HG02588 (cell line): ENCODE measurements at regions not wholly inside any gene's neighbourhood (a gene's known extent, or its start where the extent isn't known, plus 50 kb on each side); places are given as distances from the start of the nearest gene placed in this dataset.

Source experiments
- ATAC-seq: cut with Tn5 transposase; IDR thresholded peaks from one replicate; pipeline ENCODE4 v1.9.1; 2021; ENCODE audit warnings: mild to moderate bottlenecking, moderate library complexity; ENCODE audit not compliant: unreplicated experiment

DNA sequence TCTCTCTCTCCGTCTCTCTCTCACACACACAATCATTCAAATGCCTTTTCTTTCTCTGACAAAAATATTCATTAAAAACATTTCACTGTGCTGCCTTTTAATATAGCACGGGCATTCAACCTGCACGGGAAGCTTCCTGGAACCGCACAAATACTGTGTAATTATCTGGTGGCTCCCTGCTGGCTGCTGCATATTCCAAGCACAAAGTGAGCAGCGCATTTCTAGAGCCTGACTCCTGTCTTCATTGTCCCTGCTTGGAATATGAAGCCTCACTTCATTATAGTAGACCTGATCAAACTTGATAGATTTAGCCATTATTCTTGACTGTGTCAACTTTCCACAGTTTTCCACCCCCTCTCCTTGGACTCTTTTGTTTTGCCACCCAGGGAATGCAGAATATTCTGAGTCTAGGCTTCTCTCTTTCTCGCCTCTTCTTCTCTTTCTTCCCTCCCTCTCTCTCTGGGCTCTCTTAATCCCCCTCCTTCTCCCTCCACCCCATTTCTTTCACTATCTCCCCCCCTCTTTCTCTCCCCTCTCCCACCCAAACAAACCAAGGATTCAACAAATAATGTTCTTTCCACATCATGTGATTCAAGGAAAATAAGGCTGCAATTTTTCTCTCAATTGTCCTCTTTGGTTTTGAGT, 672.1 kb upstream of the FANCL start:
- no peak for ATAC-seq

DNA sequence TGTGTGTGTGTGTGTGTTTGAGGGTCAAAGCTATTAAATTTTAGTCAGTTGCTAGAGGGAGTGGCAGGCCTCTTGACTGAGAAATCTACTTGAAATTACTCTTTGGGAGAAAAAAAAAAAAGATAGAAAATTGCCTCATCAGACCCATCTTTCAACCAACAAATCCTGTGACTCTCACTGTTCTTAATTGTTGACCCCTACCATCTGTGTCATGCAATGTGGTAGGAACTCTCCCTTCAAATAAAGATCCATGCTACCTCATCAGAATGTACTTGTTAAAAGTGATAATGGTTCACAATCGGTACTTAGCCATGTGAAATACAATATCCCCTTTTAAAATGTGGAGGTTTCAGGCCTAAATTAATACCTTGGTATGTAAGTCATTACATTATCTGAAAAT, 670.8 kb upstream of the FANCL start:
- no peak for ATAC-seq

DNA sequence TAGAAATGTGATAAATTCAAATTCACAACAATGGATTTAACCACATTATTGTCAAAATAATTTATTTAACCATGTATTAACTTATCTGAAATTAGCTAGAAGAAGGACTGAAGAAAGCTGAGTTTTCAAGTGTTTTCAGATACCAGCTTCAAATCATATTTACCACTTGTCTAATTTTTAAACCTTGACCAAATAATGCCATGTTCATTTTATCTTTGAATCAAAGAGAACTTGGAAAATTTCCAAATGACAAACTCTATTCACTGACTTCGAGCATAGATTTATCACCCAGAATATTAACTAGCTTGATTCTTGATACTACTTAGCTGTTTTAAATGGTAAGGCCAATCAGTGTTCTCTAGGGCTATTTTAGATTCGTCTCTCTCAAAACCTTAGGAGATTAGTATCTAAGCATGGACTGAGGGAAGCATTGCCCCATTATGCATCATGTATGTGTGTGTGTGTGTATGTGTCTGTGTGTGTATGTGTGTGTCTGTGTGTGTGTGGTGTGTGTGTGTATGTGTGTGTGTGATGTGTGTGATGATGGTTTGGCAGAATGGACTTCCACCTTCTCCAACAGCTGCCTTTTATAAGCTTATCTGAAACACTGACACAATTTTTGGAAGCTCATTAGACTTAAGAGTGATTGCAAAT, 667.5 kb upstream of the FANCL start:
- no peak for ATAC-seq

DNA sequence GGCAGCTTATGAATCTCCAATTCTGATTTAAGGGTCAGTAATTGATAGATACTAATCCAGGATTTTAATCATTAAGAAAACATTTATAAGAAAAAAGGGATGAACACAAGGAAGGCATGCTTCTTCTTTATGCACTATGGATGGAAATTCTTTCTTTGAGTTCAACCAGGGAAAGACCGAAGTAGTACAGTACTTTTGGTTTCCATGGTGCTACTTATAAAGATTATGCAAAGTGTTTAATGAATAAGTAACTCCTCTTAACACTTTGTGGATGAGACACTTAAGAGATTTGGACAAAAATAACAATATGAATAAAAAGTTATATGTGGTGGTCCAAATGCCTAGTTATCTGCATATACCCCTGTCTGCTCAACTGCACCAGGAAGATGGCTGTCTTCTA, 666.5 kb upstream of the FANCL start:
- ATAC-seq = no peak

DNA sequence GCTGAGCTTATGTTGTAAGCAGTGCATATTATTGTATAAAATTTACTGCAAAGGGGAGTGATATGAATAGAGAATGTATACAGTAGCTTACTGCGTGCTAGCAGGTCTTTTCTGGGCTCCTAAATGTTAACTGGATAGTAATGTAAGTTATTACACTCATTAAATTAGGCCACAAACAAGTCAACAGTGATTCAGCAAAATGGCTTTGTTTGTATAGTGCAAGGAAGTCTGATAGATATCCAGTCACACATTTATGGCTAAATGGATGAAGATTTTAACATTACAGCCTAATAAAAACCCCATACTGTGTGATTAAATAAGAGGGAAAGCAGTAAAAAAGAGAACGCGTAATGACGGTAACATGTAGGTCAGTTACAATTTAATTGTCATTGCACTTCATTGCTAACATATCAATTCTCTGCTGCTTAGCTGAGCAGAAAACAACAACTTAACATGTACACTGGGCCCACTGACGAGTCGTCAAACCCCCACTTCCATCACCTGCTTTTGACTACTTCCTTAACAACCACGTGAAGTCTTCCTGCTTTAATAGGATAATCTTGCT, 665.0 kb upstream of the FANCL start:
- no peak for ATAC-seq

DNA sequence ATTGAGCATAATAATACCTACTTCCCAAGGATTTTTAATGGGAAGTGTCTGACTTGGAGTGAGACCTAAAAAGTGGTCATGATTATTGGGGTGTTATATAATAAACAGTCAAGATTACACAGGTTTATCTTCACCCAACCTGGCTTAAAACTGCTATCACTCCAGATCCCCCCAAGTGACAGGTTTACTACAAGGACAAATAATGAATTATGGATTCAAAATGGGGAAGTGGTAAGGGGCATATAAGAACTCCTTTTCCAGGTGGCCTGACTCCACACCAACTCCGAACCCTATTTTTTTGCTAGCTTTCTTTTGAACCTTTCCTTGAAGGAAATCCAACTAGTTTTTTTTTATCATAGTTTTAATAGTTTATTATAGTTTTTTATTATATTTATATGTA, 663.0 kb upstream of the FANCL start:
- ATAC-seq = no peak

DNA sequence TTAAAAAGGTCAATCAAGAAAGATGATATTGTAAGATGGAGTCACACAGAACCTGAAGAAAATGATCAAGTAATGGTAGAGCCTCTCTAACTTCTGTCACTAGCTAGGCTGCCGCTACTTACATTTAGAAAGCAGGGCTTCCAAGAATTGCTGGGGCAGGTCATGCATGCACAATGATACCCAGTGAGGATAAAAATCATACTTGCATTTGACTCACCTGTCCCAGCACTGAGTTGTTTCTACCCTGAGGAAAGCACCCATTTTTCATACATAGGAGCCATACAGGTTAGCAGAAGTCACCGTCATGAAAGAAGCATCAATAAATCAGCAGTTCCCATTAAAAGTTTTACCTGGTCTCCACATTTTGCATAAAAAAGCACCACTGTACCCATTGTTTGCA, 662.3 kb upstream of the FANCL start:
- ATAC-seq = no peak

DNA sequence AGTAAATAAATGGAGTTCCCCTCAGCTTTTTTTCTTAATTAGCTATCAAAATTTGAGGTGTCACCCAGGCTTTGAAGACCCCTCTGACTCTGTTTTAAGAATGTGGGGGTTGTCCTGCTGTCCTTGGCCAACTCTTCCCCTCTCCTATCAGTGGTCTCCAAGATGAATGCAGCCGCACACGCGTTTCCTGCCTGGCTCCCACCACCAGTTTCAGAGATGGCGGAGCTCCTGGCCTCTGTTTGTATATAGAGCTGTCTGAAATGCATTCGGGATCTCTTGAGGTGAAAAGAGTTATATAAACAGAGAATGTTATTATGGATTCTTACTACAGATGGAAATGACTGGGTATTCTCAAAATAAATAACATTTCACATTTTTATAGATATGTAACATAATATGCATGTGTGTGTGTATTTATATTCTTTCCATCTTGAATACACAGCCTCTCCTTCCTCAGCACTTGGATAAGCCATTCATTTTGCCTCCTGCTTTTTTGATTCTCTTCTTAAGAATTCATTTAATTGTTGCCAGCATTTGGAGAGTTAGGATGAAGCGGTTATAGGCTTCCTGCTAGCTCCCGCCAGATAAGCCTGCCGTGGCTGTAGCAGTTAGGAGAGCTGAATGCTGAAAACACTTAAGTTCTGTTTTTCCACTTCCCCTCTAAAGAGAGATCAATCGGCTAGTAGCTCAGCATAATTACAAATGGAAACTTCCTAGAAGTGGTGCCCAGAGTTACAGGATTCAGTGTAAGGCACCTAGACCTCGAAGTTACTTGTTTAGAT, 659.3 kb upstream of the FANCL start:
- no peak for ATAC-seq

DNA sequence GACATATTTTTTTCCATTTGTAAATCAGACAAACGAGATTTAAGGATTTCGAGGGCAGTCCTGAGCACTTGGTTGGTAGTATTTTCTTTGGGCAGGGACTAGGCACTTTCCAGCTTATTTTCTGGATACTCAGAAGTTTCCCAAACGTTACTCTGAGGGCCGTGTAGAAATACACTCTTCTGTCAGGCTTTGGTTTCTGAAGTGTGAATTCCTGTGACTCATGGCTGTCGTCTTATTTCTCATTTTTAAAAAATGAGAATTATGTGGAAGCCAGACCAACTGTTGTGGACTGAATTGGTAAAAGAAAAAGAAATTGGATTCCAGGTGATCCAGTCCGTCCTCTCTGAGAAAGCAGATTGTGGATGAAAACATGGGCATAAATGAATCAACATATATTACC, 658.6 kb upstream of the FANCL start:
- no peak for ATAC-seq

DNA sequence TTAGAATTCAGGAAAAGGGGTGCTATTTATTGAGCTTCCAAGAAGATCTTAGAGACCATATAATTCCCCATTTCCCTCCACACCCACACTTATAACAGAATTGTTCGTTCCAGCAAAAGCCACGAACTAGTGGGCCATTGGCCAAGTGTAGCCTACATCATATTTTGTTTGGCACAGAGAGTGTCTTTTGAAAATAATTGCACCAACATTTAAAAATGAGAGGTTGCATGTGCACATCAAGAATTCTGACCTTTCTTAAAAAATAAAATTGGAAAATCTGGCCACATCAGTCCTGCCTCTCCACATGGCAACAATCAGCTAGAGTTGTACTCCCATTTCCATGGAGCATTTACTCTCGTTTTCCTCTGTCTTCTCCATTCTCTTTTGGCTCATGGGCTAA, 655.5 kb upstream of the FANCL start:
- no peak for ATAC-seq

DNA sequence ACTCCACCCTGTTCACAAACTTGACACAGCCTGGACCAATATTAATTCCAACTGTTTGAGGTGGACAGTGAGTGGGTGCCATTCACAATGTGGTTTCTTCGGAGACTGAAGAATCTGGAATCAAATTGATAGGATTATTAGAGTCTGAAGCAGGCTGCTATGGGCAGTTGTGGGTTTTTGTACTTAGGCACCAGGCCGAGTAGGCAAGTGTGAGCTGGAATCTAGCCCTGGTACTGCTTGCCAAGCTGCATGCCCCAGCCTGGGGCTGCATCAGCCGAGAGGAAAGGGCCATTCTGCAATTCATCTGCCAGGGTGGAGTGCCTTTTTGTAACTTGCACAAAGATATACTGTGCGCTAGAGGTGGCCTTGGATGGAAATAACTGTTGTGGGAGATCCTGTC, 654.7 kb upstream of the FANCL start:
- ATAC-seq = no peak

DNA sequence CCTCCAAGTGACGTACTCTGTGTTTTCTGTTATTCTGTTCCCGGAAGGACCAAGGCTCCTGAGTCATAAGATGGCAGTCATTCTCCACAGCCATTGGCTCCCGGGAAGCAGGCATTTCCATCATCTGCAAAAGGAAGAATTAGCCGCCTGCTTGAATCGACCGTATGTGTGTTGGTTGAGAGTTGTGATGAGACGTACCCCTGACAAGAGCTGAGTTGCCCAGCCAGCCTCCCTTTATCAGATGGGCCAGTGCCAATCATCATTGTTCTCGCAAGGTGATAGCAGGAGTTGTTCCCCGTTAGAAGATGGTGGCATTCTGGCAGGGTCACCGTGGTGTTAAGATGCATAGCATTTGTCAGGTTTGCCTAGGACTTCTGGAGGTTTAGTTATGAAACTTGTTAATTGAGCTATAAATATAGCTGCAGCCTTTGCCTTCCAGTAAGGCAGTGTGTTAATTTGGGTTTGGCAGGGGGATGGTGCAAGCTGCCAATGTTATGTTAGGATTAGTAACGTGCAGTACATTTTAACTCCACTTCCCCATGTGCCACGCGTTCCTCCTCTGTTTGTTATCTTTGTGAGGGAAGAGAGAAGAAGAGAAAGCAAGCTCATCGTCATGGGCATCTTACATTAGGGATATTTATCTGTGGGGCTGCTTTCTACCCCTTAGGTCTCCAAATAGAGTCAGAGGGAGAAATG, 652.7 kb upstream of the FANCL start:
- no peak for ATAC-seq

DNA sequence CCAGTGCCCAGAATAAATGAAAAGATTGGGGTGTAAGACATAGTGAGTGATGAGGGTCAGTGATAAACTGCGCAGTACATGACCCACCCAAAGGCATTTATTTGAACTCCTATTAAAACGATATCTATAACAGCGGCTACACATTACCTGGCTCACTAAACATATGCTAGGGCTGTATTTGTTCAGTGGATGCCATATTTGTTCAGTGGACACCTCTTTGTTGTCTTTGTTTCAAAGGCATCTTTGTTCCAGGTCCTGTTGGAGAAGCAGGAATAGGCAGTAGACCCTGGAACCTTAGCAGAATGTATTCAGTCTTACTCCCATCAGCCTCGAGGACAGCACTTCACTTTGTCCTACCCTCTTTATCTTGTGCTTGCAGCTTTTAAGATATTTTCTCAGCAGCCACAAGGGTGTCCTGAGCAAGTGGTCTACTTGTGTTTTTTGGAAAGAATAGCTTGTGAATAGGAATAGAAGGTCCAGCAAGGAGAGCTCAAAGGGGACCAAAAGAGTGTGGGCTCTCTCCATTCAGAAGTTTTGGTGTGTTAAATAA, 650.8 kb upstream of the FANCL start:
- no peak for ATAC-seq

DNA sequence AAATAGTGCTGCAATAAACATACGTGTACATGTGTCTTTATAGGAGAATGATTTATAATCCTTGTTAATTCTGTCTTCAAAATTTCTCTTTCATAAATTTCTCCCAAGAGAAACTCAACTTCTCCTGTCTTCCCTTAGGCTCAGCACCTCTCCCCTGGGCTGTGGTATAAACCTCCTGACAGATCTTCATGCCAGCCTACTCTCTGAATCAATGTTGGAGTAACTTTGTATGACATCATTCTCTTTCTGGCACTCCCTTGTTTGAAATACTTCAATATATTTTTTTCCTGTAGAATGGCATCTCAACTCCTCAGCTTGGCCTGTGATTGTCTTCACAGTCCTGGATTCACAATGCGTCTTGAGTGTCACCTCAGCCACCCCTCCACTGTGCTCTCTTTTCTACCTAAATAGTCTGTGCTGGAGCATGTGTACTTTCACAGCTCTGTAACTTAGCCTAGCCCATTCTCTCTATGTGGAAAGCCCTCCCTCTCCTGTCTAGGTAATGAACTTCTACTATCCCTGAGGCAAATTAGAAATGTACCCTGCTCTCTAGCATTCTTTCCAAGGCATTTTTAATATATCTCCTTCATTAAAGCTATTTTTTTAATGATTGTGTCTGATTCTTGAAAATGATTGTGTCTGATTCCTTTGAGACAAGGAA, 649.9 kb upstream of the FANCL start:
- ATAC-seq = no peak

DNA sequence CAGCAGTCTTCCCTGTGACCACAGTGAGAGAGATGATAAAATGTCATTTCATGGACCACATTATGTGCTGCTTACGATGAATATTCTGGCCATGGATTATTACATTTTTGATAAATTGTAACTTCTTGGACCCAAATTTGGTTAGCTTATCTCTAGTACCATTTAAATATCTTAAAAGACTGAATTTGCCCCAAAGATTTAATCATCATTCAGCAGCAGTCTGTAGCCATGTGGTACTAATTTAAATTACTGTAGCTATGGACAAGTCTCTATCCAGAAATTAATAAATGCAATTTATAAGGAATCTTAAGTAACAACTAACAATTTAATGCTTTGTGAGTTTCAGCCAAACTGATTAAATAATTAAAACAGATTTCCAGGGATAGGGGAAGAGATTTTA, 644.9 kb upstream of the FANCL start:
- ATAC-seq = no peak

DNA sequence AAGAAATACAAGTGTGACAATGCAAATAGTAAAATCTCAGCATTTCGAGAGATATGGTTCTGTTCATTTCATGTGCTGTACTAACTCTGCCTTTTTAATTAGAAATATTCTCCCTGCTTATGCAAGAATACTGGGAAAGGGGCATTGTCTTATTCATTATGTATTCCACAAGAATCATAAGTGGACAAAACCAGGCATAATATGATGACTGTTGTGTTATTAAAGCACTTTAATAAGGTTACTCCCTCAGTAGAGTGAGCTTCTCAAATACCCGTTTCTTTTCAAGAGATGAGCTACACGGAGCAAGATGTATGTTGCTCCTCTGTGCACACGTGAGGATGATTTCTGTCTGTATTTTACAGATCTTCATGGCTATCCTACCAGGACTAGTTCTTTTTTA, 638.7 kb upstream of the FANCL start:
- no peak for ATAC-seq

DNA sequence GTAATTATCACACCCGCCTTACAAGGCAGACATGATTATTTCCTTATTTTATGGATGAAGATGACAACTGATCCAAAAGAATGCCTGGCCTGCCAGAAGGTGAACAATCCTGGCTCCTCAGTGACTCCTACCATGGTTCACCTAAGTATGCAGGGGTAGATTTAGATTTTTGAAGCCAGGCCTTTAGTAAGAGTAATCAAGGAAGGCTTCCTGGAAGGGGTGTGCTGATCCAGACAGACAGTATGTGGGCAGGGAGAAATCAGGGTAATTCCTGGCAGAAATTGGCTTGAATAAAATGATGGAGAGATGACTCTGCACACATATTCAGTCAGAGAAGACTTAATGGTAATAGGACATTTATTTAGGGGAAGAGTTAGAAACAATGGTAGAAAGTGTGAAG, 637.7 kb upstream of the FANCL start:
- ATAC-seq = no peak

DNA sequence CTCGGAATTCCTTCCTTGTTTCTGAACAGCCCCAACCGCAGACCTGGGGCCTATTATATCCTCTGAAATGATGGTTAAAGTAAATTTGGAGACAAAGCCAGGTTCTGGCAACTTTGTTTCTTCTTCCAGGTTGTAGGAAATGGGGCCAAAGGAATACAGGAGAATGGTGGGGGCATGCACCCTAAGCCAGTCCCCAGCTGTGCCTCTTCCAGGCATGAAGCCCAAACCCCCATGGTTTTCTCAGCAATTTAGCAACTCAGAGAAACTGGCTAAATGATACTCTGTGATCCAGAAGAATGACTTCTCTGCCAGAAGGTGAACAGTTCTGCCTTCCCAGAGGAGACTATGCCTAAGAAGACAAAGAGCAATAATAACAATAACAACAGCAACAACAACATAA, 635.0 kb upstream of the FANCL start:
- no peak for ATAC-seq

DNA sequence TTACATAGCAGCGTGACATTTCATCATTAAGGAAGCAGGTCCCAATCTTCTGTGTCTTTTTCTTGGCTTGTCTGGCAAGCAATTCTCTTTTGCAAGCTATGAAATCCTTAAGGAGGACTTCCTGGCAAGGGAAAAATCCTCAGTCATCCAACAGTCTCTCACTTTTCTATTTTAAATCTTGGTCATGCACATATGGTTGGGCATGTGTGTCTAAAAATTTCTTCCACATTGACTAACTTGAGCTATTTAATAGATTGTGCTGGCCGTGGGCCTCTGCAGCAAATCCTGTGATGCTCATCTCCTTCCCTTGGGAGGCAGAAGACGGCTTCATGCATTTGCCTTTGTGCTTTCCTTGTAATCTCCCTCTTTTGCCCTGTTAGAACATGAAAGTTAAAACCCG, 634.3 kb upstream of the FANCL start:
- ATAC-seq = no peak

DNA sequence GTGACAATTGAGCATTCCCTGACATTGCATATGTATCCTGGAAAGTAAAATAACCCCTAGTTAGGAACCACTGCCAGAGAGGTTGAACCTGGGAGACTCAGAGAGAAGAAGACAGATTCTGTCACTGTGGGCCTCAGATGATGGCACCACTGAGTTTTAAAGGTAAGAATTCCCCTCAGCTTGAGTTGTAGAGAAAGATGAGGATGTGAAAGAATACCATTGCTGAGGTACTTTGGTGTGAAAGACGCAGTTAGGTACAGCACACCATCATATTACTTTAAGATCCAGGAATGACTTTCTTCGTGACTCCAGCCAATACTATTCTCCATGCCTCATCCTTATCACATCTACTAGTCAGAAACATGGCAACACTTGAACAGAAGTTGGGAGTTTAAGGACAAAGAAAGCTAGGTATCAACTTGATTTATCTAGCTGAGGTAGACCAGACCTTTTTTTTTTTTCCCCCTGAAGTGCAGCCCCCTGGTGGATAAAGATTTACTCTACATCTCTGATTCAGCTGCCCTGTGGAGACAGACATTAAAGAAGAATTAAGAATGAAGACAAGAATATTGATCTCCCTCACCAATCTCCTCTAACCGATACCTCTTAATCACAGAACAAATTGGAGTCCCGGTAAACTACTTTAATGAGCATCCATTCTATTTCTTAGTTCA, 630.5 kb upstream of the FANCL start:
- ATAC-seq = no peak
